ENCODE measurements at regions not wholly inside any gene's neighbourhood (a gene's known extent, or its start where the extent isn't known, plus 50 kb on each side); places are given as distances from the start of the nearest gene placed in this dataset.

- H3K4me3 ChIP-seq (ENCODE audit: low read depth, low read length, poor library complexity, severe bottlenecking) = no peak overlapping the region
- no peak overlapping the region for H2AFZ ChIP-seq (ENCODE audit: low read length)
- 0 out of 2 replicates have a peak, but pooled peaks cover 3% of the 10 kb centered on the region for H3K9me2 ChIP-seq (ENCODE audit: low read depth, low read length)
- H3K4me2 ChIP-seq (ENCODE audit: low read length) = no peak overlapping the region
- H3F3A ChIP-seq (ENCODE audit: insufficient read depth, low read length) = no peaks in the 10 kb centered on the region
- H3K27ac ChIP-seq (ENCODE audit: low read depth, low read length, poor library complexity, severe bottlenecking) = no peak overlapping the region
- no peaks in the 10 kb centered on the region for H3K27me3 ChIP-seq (ENCODE audit: insufficient read depth, low read length)
- no peaks in the 10 kb centered on the region for H3K4me1 ChIP-seq (ENCODE audit: insufficient read depth, low read length, severe bottlenecking)
- H3K9ac ChIP-seq (ENCODE audit: low read length) = no peak overlapping the region
- H3K79me2 ChIP-seq (ENCODE audit: insufficient read depth, low read length) = no peaks in the 10 kb centered on the region
- H3K36me3 ChIP-seq (ENCODE audit: insufficient read depth, low read length) = no peaks in the 10 kb centered on the region
- TF ChIP-seq CTCF (IDR thresholded peaks at IDR 0.05; ENCODE audit: low read length) (no peak), EZH2 (IDR thresholded peaks at IDR 0.05; ENCODE audit: borderline replicate concordance, low read length) (no peak)
- no peaks in the 10 kb centered on the region for H3K9me3 ChIP-seq (ENCODE audit: low read length)
- H4K20me1 ChIP-seq (ENCODE audit: insufficient read depth, low read length) = no peaks in the 10 kb centered on the region
Measured at GRCh38 chr13:74675972-74676371, 541.8 kb upstream of the KLF12 start.

- Histone ChIP-seq H3K4me3 (ENCODE audit: low read depth, low read length, poor library complexity, severe bottlenecking) (no peak overlapping the region), H3K9me3 (ENCODE audit: low read length) (no peaks in the 10 kb centered on the region), H3K4me2 (ENCODE audit: low read length) (no peak overlapping the region), H3K9ac (ENCODE audit: low read length) (no peak overlapping the region), H3K79me2 (ENCODE audit: insufficient read depth, low read length) (no peaks in the 10 kb centered on the region), H3K4me1 (ENCODE audit: insufficient read depth, low read length, severe bottlenecking) (no peaks in the 10 kb centered on the region), H3K27ac (ENCODE audit: low read depth, low read length, poor library complexity, severe bottlenecking) (no peak overlapping the region), H3K9me2 (ENCODE audit: low read depth, low read length) (0 out of 2 replicates have a peak, but pooled peaks cover 3% of the 10 kb centered on the region), H3F3A (ENCODE audit: insufficient read depth, low read length) (no peaks in the 10 kb centered on the region), H2AFZ (ENCODE audit: low read length) (no peak overlapping the region), H3K27me3 (ENCODE audit: insufficient read depth, low read length) (no peaks in the 10 kb centered on the region), H3K36me3 (ENCODE audit: insufficient read depth, low read length) (no peaks in the 10 kb centered on the region), H4K20me1 (ENCODE audit: insufficient read depth, low read length) (no peaks in the 10 kb centered on the region)
- TF ChIP-seq CTCF (IDR thresholded peaks at IDR 0.05; ENCODE audit: low read length) (no peak), EZH2 (IDR thresholded peaks at IDR 0.05; ENCODE audit: borderline replicate concordance, low read length) (no peak)
Measured at GRCh38 chr13:74675182-74675581, 541.0 kb upstream of the KLF12 start.

GRCh38 chr13:74674720-74675119, 540.5 kb upstream of the KLF12 start:
- H2AFZ ChIP-seq (ENCODE audit: low read length) = no peak overlapping the region
- H3K79me2 ChIP-seq (ENCODE audit: insufficient read depth, low read length) = no peaks in the 10 kb centered on the region
- H3K9me2 ChIP-seq (ENCODE audit: low read depth, low read length) = 0 out of 2 replicates have a peak, but pooled peaks cover 3% of the 10 kb centered on the region
- no peaks in the 10 kb centered on the region for H3K4me1 ChIP-seq (ENCODE audit: insufficient read depth, low read length, severe bottlenecking)
- H4K20me1 ChIP-seq (ENCODE audit: insufficient read depth, low read length) = no peaks in the 10 kb centered on the region
- H3F3A ChIP-seq (ENCODE audit: insufficient read depth, low read length) = no peaks in the 10 kb centered on the region
- H3K27ac ChIP-seq (ENCODE audit: low read depth, low read length, poor library complexity, severe bottlenecking) = no peak overlapping the region
- TF ChIP-seq EZH2 (IDR thresholded peaks at IDR 0.05; ENCODE audit: borderline replicate concordance, low read length) = no peak
- TF ChIP-seq CTCF (IDR thresholded peaks at IDR 0.05; ENCODE audit: low read length) = no peak
- H3K4me2 ChIP-seq (ENCODE audit: low read length) = no peak overlapping the region
- H3K9ac ChIP-seq (ENCODE audit: low read length) = no peak overlapping the region
- H3K9me3 ChIP-seq (ENCODE audit: low read length) = no peaks in the 10 kb centered on the region
- no peaks in the 10 kb centered on the region for H3K36me3 ChIP-seq (ENCODE audit: insufficient read depth, low read length)
- H3K27me3 ChIP-seq (ENCODE audit: insufficient read depth, low read length) = no peaks in the 10 kb centered on the region
- H3K4me3 ChIP-seq (ENCODE audit: low read depth, low read length, poor library complexity, severe bottlenecking) = no peak overlapping the region

Measured in OCI-LY1 (cell line).